OCI-LY3 (cell line): ENCODE measurements at regions not wholly inside any gene's neighbourhood (a gene's known extent, or its start where the extent isn't known, plus 50 kb on each side); places are given as distances from the start of the nearest gene placed in this dataset.
"Not testable (repeated sequence)": the region's sequence is repeated elsewhere in the genome, so short reads cannot be mapped to it uniquely, and the experiment has no call there.

Experiments
- H2AFZ ChIP-seq: fragments of 200-600, 300-600 bp; shearing (Covaris generic); 2 replicates; pipeline ENCODE4 v1.6.0; 2014; ENCODE audit warnings: antibody characterized with exemption, low read depth, low read length
- H3K27ac ChIP-seq: fragments of 200-600, 300-600 bp; sonication (generic); 2 replicates; pipeline ENCODE4 v1.5.1; 2014; ENCODE audit warnings: mild to moderate bottlenecking, low read length, moderate library complexity, mixed read lengths
- H3K27me3 ChIP-seq: fragments of 200-600, 300-600 bp; sonication (generic); 2 replicates; pipeline ENCODE4 v1.6.1; 2014; ENCODE audit warnings: low read depth, low read length, mixed read lengths
- H3K36me3 ChIP-seq: fragments of 200-600, 300-600 bp; sonication (generic); replicated peaks from 2 replicates; pipeline ENCODE3; 2014; ENCODE audit warnings: low read depth, low read length, mixed read lengths
- H3K4me1 ChIP-seq: fragments of 300-600, 200-600 bp; sonication (generic); 2 replicates; pipeline ENCODE4 v1.6.1; 2014; ENCODE audit warnings: low read length, mixed read lengths
- H3K4me2 ChIP-seq: fragments of 200-600, 300-600 bp; sonication (generic); 2 replicates; pipeline ENCODE4 v1.6.1; 2014; ENCODE audit warnings: low read length, mixed read lengths
- H3K4me3 ChIP-seq: fragments of 300-600, 200-600 bp; sonication (generic); 2 replicates; pipeline ENCODE4 v1.5.1; 2014; ENCODE audit warnings: antibody characterized with exemption, mild to moderate bottlenecking, low read length, moderate library complexity
- H3K79me2 ChIP-seq: fragments of 300-600, 200-600 bp; shearing (Covaris generic); 2 replicates; pipeline ENCODE4 v1.6.1; 2014; ENCODE audit warnings: mild to moderate bottlenecking, low read length, mixed read lengths
- H3K9ac ChIP-seq: fragments of 300-600, 200-600 bp; shearing (Covaris generic); 2 replicates; pipeline ENCODE4 v1.6.0; 2014; ENCODE audit warnings: mild to moderate bottlenecking, low read length, moderate library complexity
- H3K9me3 ChIP-seq: fragments of 200-600, 300-600 bp; shearing (Covaris generic); 2 replicates; pipeline ENCODE4 v1.6.1; 2014; ENCODE audit warnings: low read length, mixed read lengths; ENCODE audit not compliant: insufficient read depth
- H4K20me1 ChIP-seq: fragments of 200-600, 300-600 bp; sonication (generic); 2 replicates; pipeline ENCODE4 v1.6.1; 2016; ENCODE audit warnings: low read length, mixed read lengths; ENCODE audit not compliant: insufficient read depth
- EZH2phosphoT487 ChIP-seq: fragments of 200-600 bp; shearing (Covaris generic); IDR thresholded peaks from 2 replicates; pipeline ENCODE4 v1.6.1; 2018; ENCODE audit warnings: antibody characterized with exemption, mixed run types, low read depth
- TF ChIP-seq, protein P1 (sequence below): fragments of 200-600, 300-600 bp; sonication (generic); IDR thresholded peaks from 2 replicates; pipeline ENCODE4 v1.5.1; 2014; ENCODE audit warnings: antibody characterized with exemption, low read length, low read depth

DNA sequence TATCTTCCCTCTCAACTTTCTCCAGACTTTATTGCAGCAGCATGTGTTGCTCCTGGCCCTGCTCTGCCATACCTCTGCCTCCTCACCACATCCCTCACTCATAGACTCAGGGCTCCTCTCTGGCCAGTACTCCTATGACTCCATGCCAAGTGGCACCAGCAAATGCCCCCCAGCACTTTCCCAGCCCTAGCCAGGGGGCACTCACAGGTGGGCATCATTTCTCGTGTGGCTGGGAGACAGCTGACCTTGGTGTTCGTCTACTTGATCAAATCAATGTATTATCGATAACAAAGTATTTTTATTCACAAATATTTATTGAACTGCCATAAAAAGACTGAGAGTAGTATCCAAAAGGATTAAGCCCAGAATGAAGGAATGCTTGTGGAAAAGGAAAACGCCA is 418.2 kb downstream of the FAM72C start:
- TF ChIP-seq, protein P1, sequence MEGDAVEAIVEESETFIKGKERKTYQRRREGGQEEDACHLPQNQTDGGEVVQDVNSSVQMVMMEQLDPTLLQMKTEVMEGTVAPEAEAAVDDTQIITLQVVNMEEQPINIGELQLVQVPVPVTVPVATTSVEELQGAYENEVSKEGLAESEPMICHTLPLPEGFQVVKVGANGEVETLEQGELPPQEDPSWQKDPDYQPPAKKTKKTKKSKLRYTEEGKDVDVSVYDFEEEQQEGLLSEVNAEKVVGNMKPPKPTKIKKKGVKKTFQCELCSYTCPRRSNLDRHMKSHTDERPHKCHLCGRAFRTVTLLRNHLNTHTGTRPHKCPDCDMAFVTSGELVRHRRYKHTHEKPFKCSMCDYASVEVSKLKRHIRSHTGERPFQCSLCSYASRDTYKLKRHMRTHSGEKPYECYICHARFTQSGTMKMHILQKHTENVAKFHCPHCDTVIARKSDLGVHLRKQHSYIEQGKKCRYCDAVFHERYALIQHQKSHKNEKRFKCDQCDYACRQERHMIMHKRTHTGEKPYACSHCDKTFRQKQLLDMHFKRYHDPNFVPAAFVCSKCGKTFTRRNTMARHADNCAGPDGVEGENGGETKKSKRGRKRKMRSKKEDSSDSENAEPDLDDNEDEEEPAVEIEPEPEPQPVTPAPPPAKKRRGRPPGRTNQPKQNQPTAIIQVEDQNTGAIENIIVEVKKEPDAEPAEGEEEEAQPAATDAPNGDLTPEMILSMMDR: no peak
- no peak for TF ChIP-seq EZH2phosphoT487
- no peaks in the 10 kb centered on the region for H3K36me3 ChIP-seq
- no peak overlapping the region for H3K4me3 ChIP-seq
- H3K9ac ChIP-seq: no peak overlapping the region
- H4K20me1 ChIP-seq: no peaks in the 10 kb centered on the region
- H3K9me3 ChIP-seq: no peaks in the 10 kb centered on the region
- no peaks in the 10 kb centered on the region for H3K79me2 ChIP-seq
- H3K4me1 ChIP-seq: no peaks in the 10 kb centered on the region
- no peak overlapping the region for H2AFZ ChIP-seq
- no peaks in the 10 kb centered on the region for H3K27me3 ChIP-seq
- no peak overlapping the region for H3K27ac ChIP-seq
- no peak overlapping the region for H3K4me2 ChIP-seq

DNA sequence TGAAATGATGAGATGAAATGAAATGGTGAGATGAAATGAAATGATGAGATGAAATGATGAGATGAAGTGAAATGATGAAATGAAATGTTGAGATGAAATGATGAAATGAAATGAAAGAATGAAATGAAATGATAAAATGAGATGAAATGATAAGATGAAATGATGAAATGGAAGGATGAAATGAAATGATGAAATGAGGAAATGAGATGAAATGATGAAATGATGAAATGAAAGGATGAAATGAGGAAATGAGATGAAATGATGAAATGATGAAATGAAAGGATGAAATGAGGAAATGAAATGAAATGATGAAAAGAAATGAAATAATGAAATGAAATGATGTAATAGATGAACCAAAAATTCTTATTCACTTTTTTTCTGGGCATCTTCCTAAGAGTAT is 467.1 kb downstream of the FAM72C start:
- not testable (repeated sequence) for H2AFZ ChIP-seq, H3K9ac ChIP-seq, H3K4me2 ChIP-seq, H4K20me1 ChIP-seq, H3K27me3 ChIP-seq, H3K27ac ChIP-seq, H3K79me2 ChIP-seq, H3K9me3 ChIP-seq, H3K4me3 ChIP-seq, H3K4me1 ChIP-seq, H3K36me3 ChIP-seq

DNA sequence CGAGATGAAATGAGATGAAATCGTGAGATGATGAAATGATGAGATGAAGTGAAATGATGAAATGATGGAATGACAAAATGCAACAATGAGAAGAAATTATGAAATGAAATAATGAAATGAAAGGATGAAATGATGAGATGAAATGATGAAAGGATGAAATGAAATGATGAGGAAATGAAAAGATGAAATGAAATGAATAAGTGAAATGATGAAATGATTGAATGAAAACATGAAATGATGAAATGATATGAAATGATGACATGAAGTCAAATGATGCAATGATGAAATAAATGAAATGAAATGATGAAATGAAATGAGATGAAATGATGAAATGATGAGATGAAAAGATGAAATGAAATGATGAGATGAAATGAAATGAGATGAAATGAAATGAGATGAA is 467.7 kb downstream of the FAM72C start:
- not testable (repeated sequence) for H3K9ac ChIP-seq, H3K36me3 ChIP-seq, H3K4me2 ChIP-seq, H2AFZ ChIP-seq, H3K9me3 ChIP-seq, H3K4me3 ChIP-seq, H3K79me2 ChIP-seq, H3K4me1 ChIP-seq, H4K20me1 ChIP-seq, H3K27ac ChIP-seq, H3K27me3 ChIP-seq

DNA sequence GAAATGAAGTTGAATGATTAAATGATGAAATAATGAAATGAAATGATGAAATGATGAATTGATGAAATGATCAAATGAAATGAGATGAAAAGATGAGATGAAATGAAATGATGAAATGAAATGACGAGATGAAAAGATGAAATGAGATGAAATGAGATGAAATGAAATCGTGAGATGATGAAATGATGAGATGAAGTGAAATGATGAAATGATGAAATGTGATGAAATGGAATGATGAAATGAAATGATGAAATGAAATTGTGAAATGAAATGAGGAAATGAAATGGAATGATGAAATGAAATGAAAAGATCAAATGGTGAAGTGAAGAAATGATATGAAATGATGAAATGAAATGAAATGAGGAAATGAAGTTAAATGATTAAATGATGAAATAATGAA is 468.7 kb downstream of the FAM72C start:
- not testable (repeated sequence) for H3K79me2 ChIP-seq, H3K4me3 ChIP-seq, H3K9ac ChIP-seq, H3K27ac ChIP-seq, H3K36me3 ChIP-seq, H3K4me2 ChIP-seq, H4K20me1 ChIP-seq, H3K4me1 ChIP-seq, H3K9me3 ChIP-seq, H3K27me3 ChIP-seq, H2AFZ ChIP-seq

DNA sequence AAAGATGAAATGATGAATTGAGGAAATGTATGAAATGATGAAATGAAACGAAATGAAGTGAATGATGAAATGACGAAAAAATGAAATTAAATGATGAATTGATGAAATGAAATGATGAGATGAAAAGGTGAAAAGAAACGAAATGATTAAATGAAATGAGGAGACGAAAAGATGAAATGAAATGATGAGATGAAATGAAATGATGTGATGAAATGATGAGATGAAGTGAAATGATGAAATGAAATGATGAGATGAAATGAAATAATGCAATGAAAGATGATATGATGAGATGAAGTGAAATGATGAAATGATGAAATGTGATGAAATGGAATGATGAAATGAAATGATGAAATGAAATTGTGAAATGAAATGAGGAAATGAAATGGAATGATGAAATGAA is 469.7 kb downstream of the FAM72C start:
- not testable (repeated sequence) for H3K79me2 ChIP-seq, H3K4me3 ChIP-seq, H4K20me1 ChIP-seq, H3K9me3 ChIP-seq, H3K4me1 ChIP-seq, H3K9ac ChIP-seq, H3K27ac ChIP-seq, H3K4me2 ChIP-seq, H3K36me3 ChIP-seq, H2AFZ ChIP-seq, H3K27me3 ChIP-seq

DNA sequence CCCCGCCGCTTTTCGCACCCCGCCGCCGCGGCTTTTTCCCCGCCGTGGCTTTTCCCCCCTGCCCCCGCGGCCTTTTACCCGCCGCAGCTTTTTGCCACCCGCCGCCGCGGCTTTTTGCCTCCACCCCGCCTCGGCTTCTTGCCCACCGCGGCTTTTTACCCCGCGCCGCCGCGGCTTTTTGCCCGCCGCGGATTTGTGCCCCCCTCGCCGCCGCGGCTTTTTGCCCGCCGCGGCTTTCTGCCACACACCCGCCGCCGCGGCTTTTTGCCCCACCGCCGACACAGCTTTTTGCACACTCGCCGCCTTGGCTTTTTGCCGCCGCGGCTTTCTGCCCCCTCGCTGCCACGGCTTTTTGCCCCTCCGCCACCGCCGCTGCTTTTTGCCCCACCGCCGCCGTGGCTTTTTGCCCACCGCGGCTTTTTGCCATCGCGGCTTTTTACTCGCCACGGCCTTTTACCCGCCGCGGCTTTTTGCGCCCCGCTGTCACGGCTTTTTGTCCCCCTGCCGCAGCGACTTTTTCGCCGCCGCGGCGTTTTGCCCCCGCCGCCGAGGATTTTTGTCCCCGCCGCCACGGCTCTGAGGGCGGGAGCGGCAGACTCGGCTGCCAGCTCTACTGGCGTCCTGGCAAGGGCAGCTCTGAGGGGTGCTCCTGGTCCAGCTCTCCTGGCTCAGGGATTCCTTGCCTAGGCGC is 473.6 kb downstream of the FAM72C start:
- not testable (repeated sequence) for H3K36me3 ChIP-seq, H3K4me1 ChIP-seq, H3K9me3 ChIP-seq, H3K79me2 ChIP-seq, H3K9ac ChIP-seq, H3K27me3 ChIP-seq, H2AFZ ChIP-seq, H3K27ac ChIP-seq, H4K20me1 ChIP-seq
- Histone ChIP-seq H3K4me3 (peak overlapping the region; percentile 58), H3K4me2 (0 out of 2 replicates have a peak overlapping the region, but pooled peaks have one; percentile 24)
